Skin epidermis (tissue), 12 donors: ENCODE measurements at regions not wholly inside any gene's neighbourhood (a gene's known extent, or its start where the extent isn't known, plus 50 kb on each side); places are given as distances from the start of the nearest gene placed in this dataset.
"Not testable (repeated sequence)": the region's sequence is repeated elsewhere in the genome, so short reads cannot be mapped to it uniquely, and the experiment has no call there.

Experiments used
- H3K27ac ChIP-seq, 21 experiments: fragments of 200-600 bp; sonication (generic) in 11 of 21; one replicate each; pipeline ENCODE4 v1.5.0; 2020; ENCODE audit warnings: mild to moderate bottlenecking in 3 of 21, inconsistent platforms in 2 of 21, moderate library complexity in 2 of 21
- H3K4me3 ChIP-seq, 7 experiments: fragments of 200-600 bp; sonication (generic) in 2 of 7; one replicate each; pipeline ENCODE4 v1.5.0; 2020; ENCODE audit warnings: inconsistent platforms in 2 of 7, mild to moderate bottlenecking in 2 of 7, moderate library complexity in 1 of 7

- H3K27ac ChIP-seq: no peak overlapping the region
- no peak overlapping the region for H3K4me3 ChIP-seq
Measured at GRCh38 chr2:238502088-238502810, 75.5 kb downstream of the ASB1 start.

- no peak overlapping the region for H3K27ac ChIP-seq
- no peak overlapping the region for H3K4me3 ChIP-seq
Measured at GRCh38 chr2:238502956-238503791, 76.4 kb downstream of the ASB1 start.

- no peak overlapping the region for H3K27ac ChIP-seq
- no peak overlapping the region for H3K4me3 ChIP-seq
Measured at GRCh38 chr2:238504181-238504931, 77.6 kb downstream of the ASB1 start.

- H3K4me3 ChIP-seq: no peak overlapping the region
Measured at GRCh38 chr2:238505119-238505891, 78.6 kb downstream of the ASB1 start.

GRCh38 chr2:238505892-238506280 is 79.2 kb downstream of the ASB1 start:
- no peak overlapping the region for H3K27ac ChIP-seq
- H3K4me3 ChIP-seq: no peak overlapping the region

More at GRCh38 chr2:238505119-238505891, 78.6 kb downstream of the ASB1 start:
- no peak overlapping the region for H3K27ac ChIP-seq

- Histone ChIP-seq H3K4me3 (no peak overlapping the region), H3K27ac (no peak overlapping the region)
Measured at GRCh38 chr2:238506371-238507068, 79.8 kb downstream of the ASB1 start.

GRCh38 chr2:238507836-238508235 is 81.1 kb downstream of the ASB1 start:
- Histone ChIP-seq H3K4me3 (no peak overlapping the region), H3K27ac (no peak overlapping the region)

GRCh38 chr2:238509151-238509835 is 82.6 kb downstream of the ASB1 start:
- no peak overlapping the region for H3K4me3 ChIP-seq
- no peak overlapping the region for H3K27ac ChIP-seq

GRCh38 chr2:238509903-238510302 is 83.2 kb downstream of the ASB1 start:
- Histone ChIP-seq H3K4me3 (no peak overlapping the region), H3K27ac (no peak overlapping the region)

GRCh38 chr2:238510911-238511613 is 84.3 kb downstream of the ASB1 start:
- H3K4me3 ChIP-seq: no peak overlapping the region
- no peak overlapping the region for H3K27ac ChIP-seq

- Histone ChIP-seq H3K27ac (no peak overlapping the region), H3K4me3 (no peak overlapping the region)
Measured at GRCh38 chr2:238511614-238511950, 84.9 kb downstream of the ASB1 start.

- H3K27ac ChIP-seq: no peak overlapping the region
- no peak overlapping the region for H3K4me3 ChIP-seq
Measured at GRCh38 chr2:238512247-238512867, 85.6 kb downstream of the ASB1 start.

GRCh38 chr2:238513346-238513745 is 86.6 kb downstream of the ASB1 start:
- Histone ChIP-seq H3K4me3 (no peak overlapping the region), H3K27ac (no peak overlapping the region)

- H3K27ac ChIP-seq: peak overlapping the region in 1 of 21 experiments; percentile 12
- H3K4me3 ChIP-seq: not testable (repeated sequence)
Measured at GRCh38 chr2:238514024-238514423, 87.3 kb downstream of the ASB1 start.

GRCh38 chr2:238515377-238515776 is 88.7 kb downstream of the ASB1 start:
- Histone ChIP-seq H3K4me3 (no peak overlapping the region), H3K27ac (peak overlapping the region in 1 of 21 experiments; percentile 10)

GRCh38 chr2:238517209-238517608 is 90.5 kb downstream of the ASB1 start:
- H3K4me3 ChIP-seq: no peak overlapping the region

GRCh38 chr2:238518172-238518820 is 91.6 kb downstream of the ASB1 start:
- Histone ChIP-seq H3K27ac (peak overlapping the region in 13 of 21 experiments; percentile 23 to 87 (median 69)), H3K4me3 (no peak overlapping the region)

More at GRCh38 chr2:238517209-238517608, 90.5 kb downstream of the ASB1 start:
- H3K27ac ChIP-seq: peak overlapping the region in 4 of 21 experiments; percentile 16 to 62 (median 58)
